Heart left ventricle (tissue), 13 donors: ENCODE measurements at regions not wholly inside any gene's neighbourhood (a gene's known extent, or its start where the extent isn't known, plus 50 kb on each side); places are given as distances from the start of the nearest gene placed in this dataset.

ENCODE experiments used
- POLR2A ChIP-seq, 2 donors: fragments of 450-650 bp; IDR thresholded peaks; one replicate each; pipeline ENCODE4 v1.6.1; 2017; ENCODE audit warnings: antibody characterized with exemption in 2 of 2, mild to moderate bottlenecking in 2 of 2, moderate library complexity in 2 of 2
- TF ChIP-seq, protein P1 (sequence below), 12 donors: fragments of 200-600 bp; sonication (generic) in 4 of 12; IDR thresholded peaks; one replicate each; pipeline versions ENCODE4 v1.5.0 to v1.8.0; 2018 to 2022; ENCODE audit warnings: antibody characterized with exemption in 12 of 12, mild to moderate bottlenecking in 5 of 12
- donor health status: ischemic (EF 13 %, LVEDD 7.1; RV severe dilation, severe dysfunction).
- donor health status: DM: no; HTN: yes; CAD: no.
- donor health status: DM: no; HTN: no; CAD: no.
- donor health status: ischemic (EF 25% LVEDD 6.9; RV normal size, moderate dysfunction).
- donor health status: ischemic (EF 25% LVEDD 5.7; RV mildly dilated, moderate dysfunction).
- donor health status: ischemic (EF 35%, LVEDD 5.7; RV mildly dilated, moderate dysfunction).
- donor health status: nonischemic (EF 11% LVEDD 7.7; RV severe dilation, severe dysfunction).
- donor health status: DM: yes; HTN: yes; CAD: no.
- donor health status: PGD.
- donor health status: ischemic (EF 29% LVEDD 5.4; RV normal size, mild dysfunction).
- donor health status: nonischemic (EF 23%, LVEDD 6.1; RV moderate dilation, normal function).

DNA sequence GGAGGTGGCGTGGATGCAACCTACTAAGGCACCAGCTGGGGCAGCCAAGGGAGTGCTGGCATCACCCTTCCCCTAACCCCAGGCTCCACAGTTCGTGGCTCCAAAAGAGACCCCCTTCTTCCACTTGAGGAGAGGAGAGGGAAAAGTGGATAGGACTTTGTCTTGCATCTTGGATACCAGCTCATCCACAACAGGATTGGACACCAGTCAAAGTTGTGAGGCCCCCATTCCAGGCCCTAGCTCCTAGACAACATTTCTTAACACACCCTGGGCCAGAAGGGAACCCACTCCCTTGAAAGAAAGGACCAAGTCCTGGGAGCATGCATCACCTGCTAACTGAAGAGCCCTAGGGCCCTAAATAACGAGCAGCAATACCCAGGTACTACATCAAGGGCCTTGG lies 372.6 kb upstream of the PLXNA2 start:
- TF ChIP-seq, protein P1, sequence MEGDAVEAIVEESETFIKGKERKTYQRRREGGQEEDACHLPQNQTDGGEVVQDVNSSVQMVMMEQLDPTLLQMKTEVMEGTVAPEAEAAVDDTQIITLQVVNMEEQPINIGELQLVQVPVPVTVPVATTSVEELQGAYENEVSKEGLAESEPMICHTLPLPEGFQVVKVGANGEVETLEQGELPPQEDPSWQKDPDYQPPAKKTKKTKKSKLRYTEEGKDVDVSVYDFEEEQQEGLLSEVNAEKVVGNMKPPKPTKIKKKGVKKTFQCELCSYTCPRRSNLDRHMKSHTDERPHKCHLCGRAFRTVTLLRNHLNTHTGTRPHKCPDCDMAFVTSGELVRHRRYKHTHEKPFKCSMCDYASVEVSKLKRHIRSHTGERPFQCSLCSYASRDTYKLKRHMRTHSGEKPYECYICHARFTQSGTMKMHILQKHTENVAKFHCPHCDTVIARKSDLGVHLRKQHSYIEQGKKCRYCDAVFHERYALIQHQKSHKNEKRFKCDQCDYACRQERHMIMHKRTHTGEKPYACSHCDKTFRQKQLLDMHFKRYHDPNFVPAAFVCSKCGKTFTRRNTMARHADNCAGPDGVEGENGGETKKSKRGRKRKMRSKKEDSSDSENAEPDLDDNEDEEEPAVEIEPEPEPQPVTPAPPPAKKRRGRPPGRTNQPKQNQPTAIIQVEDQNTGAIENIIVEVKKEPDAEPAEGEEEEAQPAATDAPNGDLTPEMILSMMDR (IDR thresholded peaks at IDR 0.05) = no peak
- no peak for TF ChIP-seq POLR2A (IDR thresholded peaks at IDR 0.05)
